ENCODE measurements at regions not wholly inside any gene's neighbourhood (a gene's known extent, or its start where the extent isn't known, plus 50 kb on each side); places are given as distances from the start of the nearest gene placed in this dataset.

- Histone ChIP-seq H3K27ac (ENCODE audit: low read length) (no peak overlapping the region), H3K27me3 (ENCODE audit: control insufficient read depth, insufficient read depth) (no peaks in the 10 kb centered on the region), H3K4me3 (ENCODE audit: low read length) (no peak overlapping the region), H3K9me3 (ENCODE audit: control insufficient read depth, low read length) (no peaks in the 10 kb centered on the region), H3K4me1 (ENCODE audit: control insufficient read depth, insufficient read depth, low read length) (no peaks in the 10 kb centered on the region)
- no peak for ATAC-seq
- DNase-seq = no peak
- WGBS = 73% methylated on average over 7 of the region's 7 CpGs
- intact Hi-C loops (cut with DNase I) = no loop called here
Measured at GRCh38 chr11:44506375-44507016, 59.0 kb upstream of the CD82 start.

- H3K27ac ChIP-seq (ENCODE audit: low read length) = no peak overlapping the region
- H3K4me3 ChIP-seq (ENCODE audit: low read length) = no peak overlapping the region
- no peaks in the 10 kb centered on the region for H3K4me1 ChIP-seq (ENCODE audit: control insufficient read depth, insufficient read depth, low read length)
- 98% methylated on average over 3 of the region's 3 CpGs for WGBS
- no peaks in the 10 kb centered on the region for H3K27me3 ChIP-seq (ENCODE audit: control insufficient read depth, insufficient read depth)
- no peaks in the 10 kb centered on the region for H3K9me3 ChIP-seq (ENCODE audit: control insufficient read depth, low read length)
- intact Hi-C loops (cut with DNase I) = no loop called here
- no peak for DNase-seq
- no peak for ATAC-seq
Measured at GRCh38 chr11:44507491-44507890, 58.0 kb upstream of the CD82 start.

- no peak for DNase-seq
- WGBS = 88% methylated on average over 3 of the region's 3 CpGs
- Histone ChIP-seq H3K9me3 (ENCODE audit: control insufficient read depth, low read length) (no peaks in the 10 kb centered on the region), H3K4me3 (ENCODE audit: low read length) (no peak overlapping the region), H3K27me3 (ENCODE audit: control insufficient read depth, insufficient read depth) (no peaks in the 10 kb centered on the region), H3K27ac (ENCODE audit: low read length) (no peak overlapping the region), H3K4me1 (ENCODE audit: control insufficient read depth, insufficient read depth, low read length) (no peaks in the 10 kb centered on the region)
- intact Hi-C loops (cut with DNase I) = no loop called here
- ATAC-seq = no peak
Measured at GRCh38 chr11:44507896-44508445, 57.5 kb upstream of the CD82 start.

GRCh38 chr11:44509296-44509695 is 56.2 kb upstream of the CD82 start:
- no peaks in the 10 kb centered on the region for H3K4me1 ChIP-seq (ENCODE audit: control insufficient read depth, insufficient read depth, low read length)
- ATAC-seq (no peak), DNase-seq (no peak)
- WGBS = 43% methylated on average over 5 of the region's 5 CpGs
- no peak overlapping the region for H3K4me3 ChIP-seq (ENCODE audit: low read length)
- no peaks in the 10 kb centered on the region for H3K27me3 ChIP-seq (ENCODE audit: control insufficient read depth, insufficient read depth)
- intact Hi-C loops (cut with DNase I) = no loop called here
- H3K9me3 ChIP-seq (ENCODE audit: control insufficient read depth, low read length) = no peaks in the 10 kb centered on the region
- no peak overlapping the region for H3K27ac ChIP-seq (ENCODE audit: low read length)

- Histone ChIP-seq H3K27me3 (ENCODE audit: control insufficient read depth, insufficient read depth) (no peaks in the 10 kb centered on the region), H3K9me3 (ENCODE audit: control insufficient read depth, low read length) (no peaks in the 10 kb centered on the region), H3K4me1 (ENCODE audit: control insufficient read depth, insufficient read depth, low read length) (no peaks in the 10 kb centered on the region), H3K27ac (ENCODE audit: low read length) (no peak overlapping the region), H3K4me3 (ENCODE audit: low read length) (no peak overlapping the region)
- intact Hi-C loops (cut with DNase I) = no loop called here
- 79% methylated on average over 11 of the region's 11 CpGs for WGBS
- DNase-seq = no peak
- ATAC-seq = no peak
Measured at GRCh38 chr11:44510372-44510771, 55.1 kb upstream of the CD82 start.

- DNase-seq (no peak), ATAC-seq (no peak)
- intact Hi-C loops (cut with DNase I) = no loop called here
- Histone ChIP-seq H3K4me3 (ENCODE audit: low read length) (no peak overlapping the region), H3K27me3 (ENCODE audit: control insufficient read depth, insufficient read depth) (no peaks in the 10 kb centered on the region), H3K27ac (ENCODE audit: low read length) (no peak overlapping the region), H3K9me3 (ENCODE audit: control insufficient read depth, low read length) (no peaks in the 10 kb centered on the region), H3K4me1 (ENCODE audit: control insufficient read depth, insufficient read depth, low read length) (no peaks in the 10 kb centered on the region)
- WGBS = 63% methylated on average over 12 of the region's 12 CpGs
Measured at GRCh38 chr11:44512818-44513217, 52.6 kb upstream of the CD82 start.

GRCh38 chr11:44515048-44515447 is 50.4 kb upstream of the CD82 start:
- intact Hi-C loops (cut with DNase I) = no loop called here
- DNase-seq (no peak), ATAC-seq (no peak)
- Histone ChIP-seq H3K4me1 (ENCODE audit: control insufficient read depth, insufficient read depth, low read length) (no peaks in the 10 kb centered on the region), H3K4me3 (ENCODE audit: low read length) (no peak overlapping the region), H3K27me3 (ENCODE audit: control insufficient read depth, insufficient read depth) (no peaks in the 10 kb centered on the region), H3K9me3 (ENCODE audit: control insufficient read depth, low read length) (no peaks in the 10 kb centered on the region), H3K27ac (ENCODE audit: low read length) (no peak overlapping the region)
- WGBS = 79% methylated on average over 2 of the region's 2 CpGs

Data from right cardiac atrium (tissue), 5 donors.